ENCODE measurements at regions not wholly inside any gene's neighbourhood (a gene's known extent, or its start where the extent isn't known, plus 50 kb on each side); places are given as distances from the start of the nearest gene placed in this dataset.

- CTCF ChIA-PET = no interaction called here
- peak; percentile 10 to 39 for DNase-seq
- intact Hi-C loops (cut with micrococcal nuclease; ENCODE audit: unreplicated experiment) = no loop called here
Measured at GRCh38 chr2:155502766-155503165, 804.3 kb downstream of the KCNJ3 start.

GRCh38 chr2:155498106-155498505 is 799.6 kb downstream of the KCNJ3 start:
- no peak overlapping the region for H3K27ac Mint-ChIP-seq (ENCODE audit: unreplicated experiment)
- no peak for TF ChIP-seq CTCF (IDR thresholded peaks at IDR 0.05; ENCODE audit: insufficient read depth in 1 of 2, low read depth in 1 of 2, low read length in 1 of 2, severe bottlenecking in 1 of 2, unreplicated experiment in 1 of 2)
- BruUV-seq (replicated peaks) = no TSS peak
- intact Hi-C loops (cut with micrococcal nuclease; ENCODE audit: unreplicated experiment) = no loop called here
- no peaks in the 10 kb centered on the region for H3K9me3 Mint-ChIP-seq (ENCODE audit: unreplicated experiment)
- H3K36me3 Mint-ChIP-seq (ENCODE audit: insufficient read depth, unreplicated experiment) = no peaks in the 10 kb centered on the region
- ChIA-PET POLR2A (no interaction called here), CTCF (no interaction called here)
- no peak overlapping the region for H3K4me3 Mint-ChIP-seq (ENCODE audit: unreplicated experiment)
- H3K27me3 ChIP-seq (replicated peaks; ENCODE audit: control insufficient read depth, insufficient read depth, low read length) = no peaks in the 10 kb centered on the region
- peaks cover 10% of the 10 kb centered on the region for H3K4me1 ChIP-seq
- H3K4me1 Mint-ChIP-seq (ENCODE audit: low read depth, unreplicated experiment) = peaks cover 8% of the 10 kb centered on the region
- H3K4me3 ChIP-seq (ENCODE audit: low read depth, low read length) = no peak overlapping the region
- peaks cover 2% of the 10 kb centered on the region for H3K27me3 Mint-ChIP-seq (ENCODE audit: insufficient read depth, unreplicated experiment)
- no peak for DNase-seq
- no peaks in the 10 kb centered on the region; the same call in 1 of the 2 replicates for H3K36me3 ChIP-seq (ENCODE audit: control insufficient read depth, insufficient read depth, low read length)
- H3K9me3 ChIP-seq = peaks cover 5% of the 10 kb centered on the region; the same call in 1 of the 2 replicates

More at GRCh38 chr2:155502766-155503165, 804.3 kb downstream of the KCNJ3 start:
- H3K4me3 ChIP-seq (ENCODE audit: low read depth, low read length) = no peak overlapping the region
- no peaks in the 10 kb centered on the region; the same call in 1 of the 2 replicates for H3K36me3 ChIP-seq (ENCODE audit: control insufficient read depth, insufficient read depth, low read length)
- H3K9me3 Mint-ChIP-seq (ENCODE audit: unreplicated experiment) = peaks cover 8% of the 10 kb centered on the region
- peaks cover 5% of the 10 kb centered on the region; the same call in 1 of the 2 replicates for H3K9me3 ChIP-seq
- POLR2A ChIA-PET = no interaction called here
- H3K36me3 Mint-ChIP-seq (ENCODE audit: insufficient read depth, unreplicated experiment) = no peaks in the 10 kb centered on the region
- no peaks in the 10 kb centered on the region for H3K27me3 ChIP-seq (replicated peaks; ENCODE audit: control insufficient read depth, insufficient read depth, low read length)
- peaks cover 32% of the 10 kb centered on the region for H3K4me1 Mint-ChIP-seq (ENCODE audit: low read depth, unreplicated experiment)
- peaks cover 35% of the 10 kb centered on the region for H3K4me1 ChIP-seq
- no peak for TF ChIP-seq CTCF (IDR thresholded peaks at IDR 0.05; ENCODE audit: insufficient read depth in 1 of 2, low read depth in 1 of 2, low read length in 1 of 2, severe bottlenecking in 1 of 2, unreplicated experiment in 1 of 2)
- BruUV-seq (replicated peaks) = no TSS peak
- H3K27ac Mint-ChIP-seq (ENCODE audit: unreplicated experiment) = peak overlapping the region; percentile 87
- H3K4me3 Mint-ChIP-seq (ENCODE audit: unreplicated experiment) = peak overlapping the region; percentile 27
- no peaks in the 10 kb centered on the region for H3K27me3 Mint-ChIP-seq (ENCODE audit: insufficient read depth, unreplicated experiment)

GRCh38 chr2:155494744-155495143 is 796.2 kb downstream of the KCNJ3 start:
- Histone ChIP-seq H3K36me3 (ENCODE audit: control insufficient read depth, insufficient read depth, low read length) (no peaks in the 10 kb centered on the region), H3K4me3 (ENCODE audit: low read depth, low read length) (no peak overlapping the region), H3K27me3 (replicated peaks; ENCODE audit: control insufficient read depth, insufficient read depth, low read length) (no peaks in the 10 kb centered on the region), H3K4me1 (no peaks in the 10 kb centered on the region), H3K9me3 (peaks cover 2% of the 10 kb centered on the region; the same call in 1 of the 2 replicates)
- ChIA-PET POLR2A (no interaction called here), CTCF (no interaction called here)
- TF ChIP-seq CTCF (IDR thresholded peaks at IDR 0.05; ENCODE audit: insufficient read depth in 1 of 2, low read depth in 1 of 2, low read length in 1 of 2, severe bottlenecking in 1 of 2, unreplicated experiment in 1 of 2) = no peak
- no peaks in the 10 kb centered on the region for H3K36me3 Mint-ChIP-seq (ENCODE audit: insufficient read depth, unreplicated experiment)
- DNase-seq = no peak
- H3K4me1 Mint-ChIP-seq (ENCODE audit: low read depth, unreplicated experiment) = no peaks in the 10 kb centered on the region
- no peak overlapping the region for H3K4me3 Mint-ChIP-seq (ENCODE audit: unreplicated experiment)
- H3K9me3 Mint-ChIP-seq (ENCODE audit: unreplicated experiment) = no peaks in the 10 kb centered on the region
- peaks cover 5% of the 10 kb centered on the region for H3K27me3 Mint-ChIP-seq (ENCODE audit: insufficient read depth, unreplicated experiment)
- no peak overlapping the region for H3K27ac Mint-ChIP-seq (ENCODE audit: unreplicated experiment)
- intact Hi-C loops (cut with micrococcal nuclease; ENCODE audit: unreplicated experiment) = no loop called here
- BruUV-seq (replicated peaks) = no TSS peak

Data from Caco-2 (cell line).